Adrenal gland (tissue), 9 donors: ENCODE measurements at regions not wholly inside any gene's neighbourhood (a gene's known extent, or its start where the extent isn't known, plus 50 kb on each side); places are given as distances from the start of the nearest gene placed in this dataset.

Source experiments
- DNase-seq, 7 donors: peaks; one replicate each; pipeline ENCODE4 v3.0.0-alpha.2; 2019 to 2020
- H3K27ac ChIP-seq, 5 donors: fragments of 200-600 bp; sonication (generic) in 4 of 5; 1 replicate in 3 of 5; 2 replicates in 2 of 5; pipeline versions ENCODE4 v1.5.1 to v1.8.0; 2016 to 2020; ENCODE audit warnings: mild to moderate bottlenecking in 1 of 5
- H3K27me3 ChIP-seq: fragments of 200-600 bp; 2 replicates; pipeline ENCODE4 v1.8.0; 2021
- H3K36me3 ChIP-seq, 2 donors: fragments of 200-600 bp; replicated peaks in 1 of 2; 1 replicate in 1 of 2; 2 replicates in 1 of 2; pipeline versions ENCODE4 v1.5.1 to v1.8.0; 2018 to 2022
- H3K4me1 ChIP-seq, 2 donors: fragments of 200-600 bp; replicated peaks in 1 of 2; 1 replicate in 1 of 2; 2 replicates in 1 of 2; pipeline versions ENCODE4 v1.5.1 to v1.8.0; 2018 to 2021
- H3K4me3 ChIP-seq, 4 donors: fragments of 200-600 bp; sonication (generic) in 3 of 4; one replicate each; pipeline ENCODE4 v1.5.1; 2016 to 2018
- H3K9me3 ChIP-seq, 3 donors: fragments of 200-600 bp; sonication (generic) in 1 of 3; replicated peaks in 1 of 3; 1 replicate in 2 of 3; 2 replicates in 1 of 3; pipeline versions ENCODE4 v1.5.1 to v1.8.0; 2016 to 2021
- POLR2A ChIP-seq, 2 donors: fragments of 450-650 bp; IDR thresholded peaks; one replicate each; pipeline ENCODE4 v1.6.1; 2017; ENCODE audit warnings: antibody characterized with exemption in 2 of 2, mild to moderate bottlenecking in 2 of 2, moderate library complexity in 1 of 2
- WGBS, 4 donors: extraction: QIAGEN DNeasy Blood & Tissue Kit in 2 of 4; methylation state at CpG; one replicate each; pipeline versions ENCODE4 v1.1.5 to v1.1.7; 2013 to 2017; 5-methylcytosine and 5-hydroxymethylcytosine counted together
- intact Hi-C, 2 donors: fragments of 100-400 bp; cut with DNase I; formaldehyde crosslinking; loops; one replicate each; pipeline versions ENCODE4 v1.14.1 to v1.15.0; 2022 to 2023
- TF ChIP-seq, protein P1 (sequence below), 6 experiments: fragments of 450-650 bp in 4 of 6; fragments of 200-600 bp in 2 of 6; sonication (generic) in 1 of 6; IDR thresholded peaks; 1 replicate in 5 of 6; 2 replicates in 1 of 6; pipeline versions ENCODE4 v1.5.1 to v1.8.0; 2016 to 2021; ENCODE audit warnings: antibody characterized with exemption in 6 of 6, mild to moderate bottlenecking in 2 of 6, moderate library complexity in 1 of 6
- donor health status: healthy with polysubstance abuse.
- donor health status: Bipolar disorder and iron deficiency.
- donor health status: DM: yes; HTN: yes; CAD: no.
- donor health status: DM: no; HTN: no; CAD: no.
- donor health status: DM: no; HTN: no; CAD: no.

- WGBS, 4 donors = 0 to 5% (median 1%) methylated on average over 1 of the region's 1 CpG
- intact Hi-C loops = no loop called here
- no peak for TF ChIP-seq POLR2A (IDR thresholded peaks at IDR 0.05)
- TF ChIP-seq, protein P1, sequence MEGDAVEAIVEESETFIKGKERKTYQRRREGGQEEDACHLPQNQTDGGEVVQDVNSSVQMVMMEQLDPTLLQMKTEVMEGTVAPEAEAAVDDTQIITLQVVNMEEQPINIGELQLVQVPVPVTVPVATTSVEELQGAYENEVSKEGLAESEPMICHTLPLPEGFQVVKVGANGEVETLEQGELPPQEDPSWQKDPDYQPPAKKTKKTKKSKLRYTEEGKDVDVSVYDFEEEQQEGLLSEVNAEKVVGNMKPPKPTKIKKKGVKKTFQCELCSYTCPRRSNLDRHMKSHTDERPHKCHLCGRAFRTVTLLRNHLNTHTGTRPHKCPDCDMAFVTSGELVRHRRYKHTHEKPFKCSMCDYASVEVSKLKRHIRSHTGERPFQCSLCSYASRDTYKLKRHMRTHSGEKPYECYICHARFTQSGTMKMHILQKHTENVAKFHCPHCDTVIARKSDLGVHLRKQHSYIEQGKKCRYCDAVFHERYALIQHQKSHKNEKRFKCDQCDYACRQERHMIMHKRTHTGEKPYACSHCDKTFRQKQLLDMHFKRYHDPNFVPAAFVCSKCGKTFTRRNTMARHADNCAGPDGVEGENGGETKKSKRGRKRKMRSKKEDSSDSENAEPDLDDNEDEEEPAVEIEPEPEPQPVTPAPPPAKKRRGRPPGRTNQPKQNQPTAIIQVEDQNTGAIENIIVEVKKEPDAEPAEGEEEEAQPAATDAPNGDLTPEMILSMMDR (IDR thresholded peaks at IDR 0.05) = no peak
Observed at GRCh38 chr11:103625624-103625965, 410.8 kb upstream of the DDI1 start.

GRCh38 chr11:103628121-103628520 lies 408.3 kb upstream of the DDI1 start:
- no peak for DNase-seq
- Histone ChIP-seq H3K4me1 (no peaks in the 10 kb centered on the region), H3K27me3 (no peaks in the 10 kb centered on the region), H3K27ac (no peak overlapping the region), H3K36me3 (no peaks in the 10 kb centered on the region), H3K9me3 (no peaks in the 10 kb centered on the region), H3K4me3 (no peak overlapping the region)
- WGBS, 4 donors = 75 to 85% (median 83%) methylated on average over 4 of the region's 4 CpGs
- TF ChIP-seq, protein P1 (IDR thresholded peaks at IDR 0.05) = no peak
- no peak for TF ChIP-seq POLR2A (IDR thresholded peaks at IDR 0.05)
- intact Hi-C loops = no loop called here

More at GRCh38 chr11:103625624-103625965, 410.8 kb upstream of the DDI1 start:
- H3K36me3 ChIP-seq = no peaks in the 10 kb centered on the region
- no peaks in the 10 kb centered on the region for H3K9me3 ChIP-seq
- no peak for DNase-seq
- H3K27ac ChIP-seq = no peak overlapping the region
- H3K4me3 ChIP-seq = no peak overlapping the region
- no peaks in the 10 kb centered on the region for H3K4me1 ChIP-seq
- H3K27me3 ChIP-seq = no peaks in the 10 kb centered on the region

DNA sequence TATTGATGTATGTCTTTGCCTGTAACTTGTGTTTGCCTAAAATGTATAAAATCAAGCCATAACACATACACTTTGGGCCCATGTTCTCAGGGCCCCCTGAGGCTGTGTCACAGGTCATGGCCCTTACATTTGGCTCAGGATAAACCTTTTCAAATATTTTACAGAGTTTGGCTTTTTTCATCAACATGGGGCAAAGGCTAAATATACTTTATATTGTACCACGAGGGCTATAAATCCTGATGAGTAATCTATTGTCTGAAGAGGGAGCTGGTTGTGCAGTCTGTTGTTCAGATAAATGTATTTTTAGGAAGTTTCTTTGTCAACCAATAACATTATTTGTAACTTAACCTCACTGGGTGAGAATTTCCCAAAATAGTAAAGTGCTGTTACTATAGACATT lies 404.6 kb upstream of the DDI1 start:
- Histone ChIP-seq H3K36me3 (no peaks in the 10 kb centered on the region), H3K4me1 (no peaks in the 10 kb centered on the region), H3K27me3 (no peaks in the 10 kb centered on the region), H3K4me3 (no peak overlapping the region), H3K9me3 (no peaks in the 10 kb centered on the region), H3K27ac (no peak overlapping the region)
- intact Hi-C loops = no loop called here
- TF ChIP-seq POLR2A (IDR thresholded peaks at IDR 0.05) = no peak
- no peak for DNase-seq
- WGBS, 4 donors = 21 to 27% (median 21%) methylated on average over 1 of the region's 1 CpG

DNA sequence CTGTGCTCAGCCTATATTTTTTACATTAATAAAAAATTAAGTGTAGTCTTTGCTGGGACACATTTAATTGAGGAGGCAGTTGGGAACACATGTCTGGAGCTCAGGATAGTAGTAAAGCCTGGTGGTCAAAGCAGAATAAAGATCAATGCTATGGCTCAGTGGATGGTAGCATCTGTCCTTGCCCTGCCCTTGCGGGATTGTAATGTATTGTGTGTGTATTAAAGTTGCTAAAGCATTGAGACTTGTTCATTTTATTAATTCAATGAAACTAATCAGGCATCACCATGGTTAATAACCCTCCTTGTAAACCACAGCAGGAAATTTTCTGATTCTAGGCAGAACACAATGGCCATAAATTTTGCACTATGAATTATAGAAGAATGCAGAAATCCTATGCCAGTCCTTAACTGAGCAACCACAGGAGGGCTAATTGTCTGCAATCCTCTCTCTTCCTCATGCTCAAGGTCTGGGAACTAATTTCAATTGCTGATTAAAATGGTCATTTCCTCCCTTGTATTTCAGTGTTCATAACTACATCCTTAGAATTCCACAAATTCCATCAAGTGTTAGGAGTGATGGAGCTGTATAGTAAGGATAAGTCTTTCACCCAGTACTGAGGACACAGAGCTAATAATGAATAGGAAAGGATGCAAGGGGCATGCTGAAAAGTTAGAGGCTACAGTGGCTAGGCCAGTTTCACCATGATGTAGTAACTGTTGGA lies 403.2 kb upstream of the DDI1 start:
- Histone ChIP-seq H3K4me1 (no peaks in the 10 kb centered on the region), H3K36me3 (no peaks in the 10 kb centered on the region), H3K4me3 (no peak overlapping the region), H3K27ac (no peak overlapping the region), H3K9me3 (no peaks in the 10 kb centered on the region), H3K27me3 (no peaks in the 10 kb centered on the region)
- TF ChIP-seq, protein P1 (IDR thresholded peaks at IDR 0.05) = no peak
- no peak for TF ChIP-seq POLR2A (IDR thresholded peaks at IDR 0.05)
- 81 to 96% (median 94%) methylated on average over 1 of the region's 1 CpG for WGBS, 4 donors
- DNase-seq = no peak
- intact Hi-C loops = no loop called here
